22Rv1 (cell line): ENCODE measurements at regions not wholly inside any gene's neighbourhood (a gene's known extent, or its start where the extent isn't known, plus 50 kb on each side); places are given as distances from the start of the nearest gene placed in this dataset.

ENCODE experiments used
- H3K27ac ChIP-seq: fragments of 450-650 bp; 2 replicates; pipeline ENCODE4 v1.5.1; 2017
- CTCF ChIP-seq: fragments of 450-650 bp; IDR thresholded peaks from 2 replicates; pipeline ENCODE4 v1.5.1; 2017; ENCODE audit warnings: mild to moderate bottlenecking
- ZFX ChIP-seq: fragments of 450-650 bp; IDR thresholded peaks from 2 replicates; pipeline ENCODE4 v1.6.1; 2017; ENCODE audit warnings: antibody characterized with exemption, borderline replicate concordance

- H3K27ac ChIP-seq, result no peak overlapping the region
- TF ChIP-seq ZFX (no peak), CTCF (no peak)
These were observed 86.8 kb downstream of the MATN1 start for GRCh38 chr1:30636621-30637020.

GRCh38 chr1:30635391-30635975 lies 87.9 kb downstream of the MATN1 start:
- H3K27ac ChIP-seq, result no peak overlapping the region
- TF ChIP-seq ZFX (no peak), CTCF (no peak)

- H3K27ac ChIP-seq, result no peak overlapping the region
- TF ChIP-seq ZFX, result no peak
- TF ChIP-seq CTCF, result no peak
These were observed 88.9 kb downstream of the MATN1 start for GRCh38 chr1:30634507-30634906.

DNA sequence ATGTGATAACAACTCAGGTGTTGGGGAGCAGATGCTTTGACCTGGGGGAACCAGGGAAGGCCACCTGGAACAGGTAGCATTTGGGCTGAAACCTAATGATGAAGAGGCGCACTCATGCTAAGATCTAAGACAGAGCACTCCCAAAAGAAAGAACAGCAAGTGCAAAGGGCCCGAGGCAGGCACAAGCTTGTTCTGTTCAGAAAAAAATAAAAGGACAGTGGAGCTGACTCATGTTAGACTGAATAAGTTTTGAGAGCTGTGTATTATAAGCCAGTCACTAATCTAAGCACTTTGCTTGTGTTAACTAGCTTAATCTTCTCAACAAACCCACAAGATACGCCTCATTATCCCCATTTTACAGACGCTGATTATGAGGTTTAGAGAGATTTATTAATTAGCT lies 90.1 kb downstream of the MATN1 start:
- TF ChIP-seq CTCF (no peak), ZFX (no peak)
- H3K27ac ChIP-seq, result no peak overlapping the region

DNA sequence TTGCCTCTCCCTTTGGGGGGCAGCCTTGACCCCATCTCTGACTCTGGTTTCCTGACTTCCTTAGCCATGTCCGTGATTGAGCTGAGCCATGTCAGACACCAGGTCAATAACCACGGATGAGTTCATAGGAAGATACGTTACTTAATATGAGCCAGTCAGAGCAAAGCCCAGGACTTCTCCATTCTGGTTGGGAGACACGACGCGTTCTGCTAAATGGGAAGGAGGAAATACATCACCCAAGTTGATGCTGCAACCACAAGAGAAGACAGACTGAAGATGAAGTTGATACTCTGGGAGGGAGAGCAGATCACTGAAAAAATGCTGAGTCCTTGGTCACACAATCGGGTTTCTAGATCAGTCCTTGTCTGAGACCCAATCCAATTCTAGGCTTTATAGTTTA lies 90.9 kb downstream of the MATN1 start:
- no peak for TF ChIP-seq ZFX
- no peak for TF ChIP-seq CTCF
- H3K27ac ChIP-seq, result no peak overlapping the region

GRCh38 chr1:30631700-30632099 lies 91.7 kb downstream of the MATN1 start:
- no peak overlapping the region for H3K27ac ChIP-seq
- TF ChIP-seq ZFX (no peak), CTCF (no peak)

- H3K27ac ChIP-seq, result no peak overlapping the region
- TF ChIP-seq CTCF (no peak), ZFX (no peak)
These were observed 93.9 kb downstream of the MATN1 start for GRCh38 chr1:30629501-30629900.
